Tibial nerve (tissue), 4 donors: ENCODE measurements at regions not wholly inside any gene's neighbourhood (a gene's known extent, or its start where the extent isn't known, plus 50 kb on each side); places are given as distances from the start of the nearest gene placed in this dataset.

Experiments
- CTCF ChIP-seq, 5 experiments: fragments of 200-600 bp in 3 of 5; fragments of 450-650 bp in 2 of 5; sonication (generic) in 3 of 5; IDR thresholded peaks; one replicate each; pipeline ENCODE4 v1.5.1; 2016 to 2019; ENCODE audit warnings: antibody characterized with exemption in 5 of 5, mild to moderate bottlenecking in 3 of 5, moderate library complexity in 2 of 5
- EP300 ChIP-seq, 2 donors: sonication (generic); formaldehyde crosslinking; IDR thresholded peaks; one replicate each; pipeline ENCODE4 v1.6.1; 2017; ENCODE audit warnings: antibody characterized with exemption in 2 of 2, mild to moderate bottlenecking in 1 of 2
- POLR2A ChIP-seq, 2 donors: fragments of 450-650 bp; IDR thresholded peaks; one replicate each; pipeline ENCODE4 v1.6.1; 2017; ENCODE audit warnings: antibody characterized with exemption in 2 of 2, mild to moderate bottlenecking in 2 of 2, moderate library complexity in 2 of 2

GRCh38 chr19:28606269-28607032 is 606.5 kb downstream of the UQCRFS1 start:
- TF ChIP-seq CTCF (IDR thresholded peaks at IDR 0.05) (no peak), POLR2A (IDR thresholded peaks at IDR 0.05) (no peak), EP300 (IDR thresholded peaks at IDR 0.05) (no peak)
